IMR-90 (cell line): ENCODE measurements at regions not wholly inside any gene's neighbourhood (a gene's known extent, or its start where the extent isn't known, plus 50 kb on each side); places are given as distances from the start of the nearest gene placed in this dataset.
A peak's percentile ranks its signal among the peaks of the same experiment; 100 is the strongest.

Experiments
- ATAC-seq: fragments of 200-7000 bp; cut with Tn5 transposase; 2 replicates; pipeline ENCODE4 v1.9.1; 2020; ENCODE audit warnings: low read depth, mild to moderate bottlenecking, moderate library complexity
- BruUV-seq: library from RNA; stranded (reverse); fragments of 400-500 nt; replicated peaks from 2 replicates; lab custom pipeline; 2021; lab: Mats Ljungman, UMichigan
- CTCF ChIA-PET: fragments of 300-600 bp; formaldehyde crosslinking; extraction: SDS; loops from one replicate; lab custom pipeline; 2021; ENCODE audit warnings: antibody characterized with exemption; lab: Yijun Ruan, JAX
- POLR2A ChIA-PET: fragments of 300-600 bp; sonication (Branson Sonifier 250); formaldehyde crosslinking; loops from one replicate; lab custom pipeline; 2022; ENCODE audit warnings: antibody characterized with exemption; ENCODE audit not compliant: unreplicated experiment; lab: Charles Lee
- DNase-seq: peaks from one replicate; pipeline ENCODE4 v3.0.0; 2013
- H2AFZ ChIP-seq: replicated peaks from 2 replicates; pipeline ENCODE3; 2013; ENCODE audit warnings: low read length, mild to moderate bottlenecking; ENCODE audit not compliant: poor library complexity
- H2AK5ac ChIP-seq: 2 replicates; pipeline ENCODE4 v1.6.1; 2013; ENCODE audit warnings: low read depth, low read length, inconsistent platforms
- H2AK9ac ChIP-seq: replicated peaks from 2 replicates; pipeline ENCODE3; 2013; ENCODE audit warnings: mild to moderate bottlenecking, low read depth, low read length, moderate library complexity; ENCODE audit not compliant: poor library complexity
- H2BK120ac ChIP-seq: 2 replicates; pipeline ENCODE4 v1.6.1; 2013; ENCODE audit warnings: low read depth, low read length, inconsistent platforms
- H2BK15ac ChIP-seq: 3 replicates; pipeline ENCODE4 v1.6.1; 2013; ENCODE audit warnings: low read depth, low read length, inconsistent platforms
- H2BK20ac ChIP-seq: 2 replicates; pipeline ENCODE4 v1.6.1; 2013; ENCODE audit warnings: low read depth, mild to moderate bottlenecking, inconsistent platforms, low read length, moderate library complexity
- H2BK5ac ChIP-seq: 2 replicates; pipeline ENCODE4 v1.6.1; 2013; ENCODE audit warnings: mild to moderate bottlenecking, low read depth, low read length, inconsistent platforms; ENCODE audit not compliant: poor library complexity, severe bottlenecking
- H3K14ac ChIP-seq: replicated peaks from 2 replicates; pipeline ENCODE4 v1.6.1; 2013; ENCODE audit warnings: low read depth, low read length, inconsistent platforms
- H3K18ac ChIP-seq: 2 replicates; pipeline ENCODE4 v1.6.1; 2013; ENCODE audit warnings: low read depth, low read length, control low read depth
- H3K23ac ChIP-seq: 2 replicates; pipeline ENCODE4 v1.6.1; 2013; ENCODE audit warnings: low read depth, low read length, inconsistent platforms
- H3K27ac ChIP-seq: 2 replicates; pipeline ENCODE4 v1.5.1; 2013; ENCODE audit warnings: mild to moderate bottlenecking, control low read depth, low read length; ENCODE audit not compliant: insufficient read depth
- H3K27me3 ChIP-seq: 2 replicates; pipeline ENCODE4 v1.6.1; 2013; ENCODE audit warnings: low read length; ENCODE audit not compliant: control insufficient read depth, insufficient read depth
- H3K36me3 ChIP-seq: 2 replicates; pipeline ENCODE4 v1.6.1; 2013; ENCODE audit warnings: low read length, mixed read lengths; ENCODE audit not compliant: control insufficient read depth, insufficient read depth
- H3K4ac ChIP-seq: 2 replicates; pipeline ENCODE4 v1.6.1; 2013; ENCODE audit warnings: low read depth, low read length, inconsistent platforms
- H3K4me1 ChIP-seq: 2 replicates; pipeline ENCODE4 v1.6.1; 2013; ENCODE audit warnings: low read length, mixed read lengths; ENCODE audit not compliant: control insufficient read depth, insufficient read depth
- H3K4me2 ChIP-seq: 2 replicates; pipeline ENCODE4 v1.6.1; 2013; ENCODE audit warnings: low read depth, mild to moderate bottlenecking, control low read depth, low read length, moderate library complexity
- H3K4me3 ChIP-seq: 2 replicates; pipeline ENCODE4 v1.5.1; 2013; ENCODE audit warnings: low read depth, mild to moderate bottlenecking, control low read depth, low read length, moderate library complexity; ENCODE audit not compliant: insufficient read depth
- H3K56ac ChIP-seq: 2 replicates; pipeline ENCODE4 v1.6.1; 2013; ENCODE audit warnings: low read length, inconsistent platforms; ENCODE audit not compliant: insufficient read depth; ENCODE audit errors: extremely low read depth
- H3K79me1 ChIP-seq, 2 experiments: 2 replicates each; pipeline ENCODE4 v1.6.1; 2013; ENCODE audit warnings: low read length in 2 of 2, inconsistent platforms in 1 of 2, low read depth in 1 of 2
- H3K9ac ChIP-seq: 2 replicates; pipeline ENCODE4 v1.6.1; 2013; ENCODE audit warnings: low read depth, low read length, control low read depth
- H3K9me1 ChIP-seq: 2 replicates; pipeline ENCODE4 v1.6.1; 2013; ENCODE audit warnings: low read length, inconsistent platforms; ENCODE audit not compliant: insufficient read depth
- H3K9me3 ChIP-seq: 2 replicates; pipeline ENCODE4 v1.6.1; 2013; ENCODE audit warnings: low read length; ENCODE audit not compliant: control insufficient read depth, insufficient read depth
- H4K20me1 ChIP-seq: 2 replicates; pipeline ENCODE4 v1.6.1; 2013; ENCODE audit warnings: low read length, inconsistent platforms; ENCODE audit not compliant: insufficient read depth
- H4K5ac ChIP-seq: 2 replicates; pipeline ENCODE4 v1.6.1; 2013; ENCODE audit warnings: mild to moderate bottlenecking, low read depth, low read length, control low read depth
- H4K8ac ChIP-seq, 2 experiments: 2 replicates each; pipeline ENCODE4 v1.6.1; 2013; ENCODE audit warnings: low read depth in 2 of 2, low read length in 2 of 2, control low read depth in 1 of 2, inconsistent platforms in 1 of 2
- H4K91ac ChIP-seq: 2 replicates; pipeline ENCODE4 v1.6.1; 2013; ENCODE audit warnings: low read depth, low read length, inconsistent platforms; ENCODE audit not compliant: insufficient read depth
- BHLHE40 ChIP-seq: fragments of 150-350 bp; IDR thresholded peaks from 2 replicates; pipeline ENCODE4 v1.6.1; 2016; ENCODE audit warnings: mild to moderate bottlenecking, low read depth, low read length
- CEBPB ChIP-seq: IDR thresholded peaks from 2 replicates; pipeline ENCODE4 v1.6.1; 2012; ENCODE audit warnings: low read depth, low read length, improper control_type of control experiment
- CHD1 ChIP-seq: IDR thresholded peaks from 2 replicates; pipeline ENCODE4 v1.6.1; 2012; ENCODE audit warnings: low read depth, low read length, improper control_type of control experiment
- FOS ChIP-seq: fragments of 150-350 bp; IDR thresholded peaks from 2 replicates; pipeline ENCODE4 v1.6.1; 2016; ENCODE audit warnings: low read depth, low read length
- MAFK ChIP-seq: IDR thresholded peaks from 2 replicates; pipeline ENCODE4 v1.6.1; 2012; ENCODE audit warnings: low read depth, low read length, improper control_type of control experiment
- MAZ ChIP-seq: IDR thresholded peaks from 2 replicates; pipeline ENCODE4 v1.6.1; 2012; ENCODE audit warnings: low read depth, mild to moderate bottlenecking, low read length, improper control_type of control experiment, moderate library complexity, borderline replicate concordance
- MXI1 ChIP-seq: IDR thresholded peaks from 2 replicates; pipeline ENCODE4 v1.6.1; 2012; ENCODE audit warnings: low read depth, mild to moderate bottlenecking, low read length, moderate library complexity, borderline replicate concordance
- NFE2L2 ChIP-seq: fragments of 150-350 bp; IDR thresholded peaks from 2 replicates; pipeline ENCODE4 v1.6.1; 2016; ENCODE audit warnings: low read depth, mild to moderate bottlenecking, low read length
- POLR2A ChIP-seq: IDR thresholded peaks from 2 replicates; pipeline ENCODE4 v1.6.1; 2012; ENCODE audit warnings: mild to moderate bottlenecking, low read depth, low read length
- RCOR1 ChIP-seq: IDR thresholded peaks from 2 replicates; pipeline ENCODE4 v1.6.1; 2012; ENCODE audit warnings: mild to moderate bottlenecking, low read length, improper control_type of control experiment; ENCODE audit not compliant: insufficient replicate concordance
- RFX5 ChIP-seq: IDR thresholded peaks from 2 replicates; pipeline ENCODE4 v1.8.0; 2012; ENCODE audit warnings: low read depth, mild to moderate bottlenecking, low read length, moderate library complexity
- SMC3 ChIP-seq: fragments of 150-350 bp; IDR thresholded peaks from 2 replicates; pipeline ENCODE4 v1.6.1; 2016; ENCODE audit warnings: low read depth, mild to moderate bottlenecking, antibody characterized with exemption, low read length, moderate library complexity
- WGBS, 2 experiments: methylation state at CpG; one replicate each; pipeline versions ENCODE4 v1.1.5 to v1.1.7; 2013; ENCODE audit warnings: missing lambda C conversion rate in 2 of 2; ENCODE audit not compliant: insufficient read length in 1 of 2; ENCODE audit errors: extremely low coverage in 2 of 2; 5-methylcytosine and 5-hydroxymethylcytosine counted together
- dilution Hi-C: fragments of 300-500 bp; cut with HindIII; formaldehyde crosslinking; loops from one replicate; pipeline ENCODE4 v1.14.3; 2018; ENCODE audit warnings: low sequenced_read_pairs; ENCODE audit not compliant: unreplicated experiment
- in situ Hi-C: fragments of 300-500 bp; cut with MboI; formaldehyde crosslinking; loops from 3 replicates; pipeline ENCODE4 v1.14.3; 2019; ENCODE audit warnings: low sequenced_read_pairs, inconsistent platforms, mixed read lengths
- intact Hi-C: fragments of 100-400 bp; cut with micrococcal nuclease; formaldehyde crosslinking; loops from 2 replicates; pipeline ENCODE4 v1.10.0; 2022
- TF ChIP-seq, protein P1 (sequence below): conservative IDR thresholded peaks from 2 replicates; pipeline ENCODE4 v1.5.1; 2012; ENCODE audit warnings: mild to moderate bottlenecking, low read depth, low read length, improper control_type of control experiment
- TF ChIP-seq, protein P2 (sequence below): fragments of 150-350 bp; IDR thresholded peaks from 2 replicates; pipeline ENCODE4 v1.6.1; 2016; ENCODE audit warnings: low read depth, mild to moderate bottlenecking, low read length, moderate library complexity, borderline replicate concordance

DNA sequence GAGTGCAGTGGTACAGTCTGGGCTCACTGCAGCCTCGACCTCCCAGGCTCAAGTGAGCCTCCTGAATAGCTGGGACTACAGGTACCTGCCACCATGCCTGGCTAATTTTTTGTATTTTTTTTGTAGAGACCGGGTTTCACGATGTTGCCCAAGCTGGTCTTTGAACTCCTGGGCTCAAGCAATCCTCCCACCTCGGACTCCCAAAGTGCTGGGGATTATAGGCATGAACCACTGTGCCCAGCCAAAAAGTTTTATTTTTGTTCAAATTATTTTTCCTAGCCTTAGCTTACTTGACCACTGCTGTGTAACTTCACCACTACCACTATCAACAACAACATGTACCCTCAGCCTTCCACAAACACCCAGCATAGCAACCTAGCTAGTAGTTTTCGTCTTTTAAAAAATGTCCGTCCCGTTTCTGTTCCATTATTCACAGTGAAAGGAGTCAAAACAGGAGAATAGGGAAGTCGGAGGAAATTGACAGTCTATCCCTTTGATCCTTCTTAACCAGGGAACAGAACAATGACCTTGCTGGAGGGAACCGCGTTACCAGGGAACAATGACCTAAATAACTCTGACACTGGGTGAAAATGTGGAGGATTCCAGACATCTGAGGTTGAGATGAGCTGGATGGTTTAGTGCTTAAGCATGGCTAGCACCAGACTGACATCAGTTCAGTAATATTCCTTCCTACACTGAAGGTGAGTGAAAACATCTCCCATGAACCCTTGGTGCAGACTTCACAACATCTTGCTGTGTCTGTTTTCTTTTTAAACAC, 69.2 kb upstream of the ARL4C start:
- TF ChIP-seq RCOR1 (no peak), POLR2A (no peak), MAFK (no peak), CEBPB (no peak), CHD1 (no peak), RFX5 (no peak), MAZ (no peak), BHLHE40 (no peak), FOS (no peak), MXI1 (no peak), NFE2L2 (no peak), SMC3 (no peak)
- TF ChIP-seq, protein P1, sequence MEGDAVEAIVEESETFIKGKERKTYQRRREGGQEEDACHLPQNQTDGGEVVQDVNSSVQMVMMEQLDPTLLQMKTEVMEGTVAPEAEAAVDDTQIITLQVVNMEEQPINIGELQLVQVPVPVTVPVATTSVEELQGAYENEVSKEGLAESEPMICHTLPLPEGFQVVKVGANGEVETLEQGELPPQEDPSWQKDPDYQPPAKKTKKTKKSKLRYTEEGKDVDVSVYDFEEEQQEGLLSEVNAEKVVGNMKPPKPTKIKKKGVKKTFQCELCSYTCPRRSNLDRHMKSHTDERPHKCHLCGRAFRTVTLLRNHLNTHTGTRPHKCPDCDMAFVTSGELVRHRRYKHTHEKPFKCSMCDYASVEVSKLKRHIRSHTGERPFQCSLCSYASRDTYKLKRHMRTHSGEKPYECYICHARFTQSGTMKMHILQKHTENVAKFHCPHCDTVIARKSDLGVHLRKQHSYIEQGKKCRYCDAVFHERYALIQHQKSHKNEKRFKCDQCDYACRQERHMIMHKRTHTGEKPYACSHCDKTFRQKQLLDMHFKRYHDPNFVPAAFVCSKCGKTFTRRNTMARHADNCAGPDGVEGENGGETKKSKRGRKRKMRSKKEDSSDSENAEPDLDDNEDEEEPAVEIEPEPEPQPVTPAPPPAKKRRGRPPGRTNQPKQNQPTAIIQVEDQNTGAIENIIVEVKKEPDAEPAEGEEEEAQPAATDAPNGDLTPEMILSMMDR = no peak
- TF ChIP-seq, protein P2, sequence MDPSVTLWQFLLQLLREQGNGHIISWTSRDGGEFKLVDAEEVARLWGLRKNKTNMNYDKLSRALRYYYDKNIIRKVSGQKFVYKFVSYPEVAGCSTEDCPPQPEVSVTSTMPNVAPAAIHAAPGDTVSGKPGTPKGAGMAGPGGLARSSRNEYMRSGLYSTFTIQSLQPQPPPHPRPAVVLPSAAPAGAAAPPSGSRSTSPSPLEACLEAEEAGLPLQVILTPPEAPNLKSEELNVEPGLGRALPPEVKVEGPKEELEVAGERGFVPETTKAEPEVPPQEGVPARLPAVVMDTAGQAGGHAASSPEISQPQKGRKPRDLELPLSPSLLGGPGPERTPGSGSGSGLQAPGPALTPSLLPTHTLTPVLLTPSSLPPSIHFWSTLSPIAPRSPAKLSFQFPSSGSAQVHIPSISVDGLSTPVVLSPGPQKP = no peak
- intact Hi-C loops (loop anchor here (2.0 kb wide), 1 partner anchor 65 kb away; no protein-coding TSS in a partner anchor), in situ Hi-C loops (no loop called here), dilution Hi-C loops (loop anchor here (25.0 kb wide), 1 partner anchor 546 kb away; no protein-coding TSS in a partner anchor)
- 0 out of 2 replicates have a peak overlapping the region, but pooled peaks have one; percentile 12 for H3K14ac ChIP-seq
- no peak overlapping the region for H2BK5ac ChIP-seq
- no peak overlapping the region for H3K9ac ChIP-seq
- H3K18ac ChIP-seq = peak overlapping the region; percentile 82
- POLR2A ChIA-PET = no interaction called here
- H3K56ac ChIP-seq = no peak overlapping the region
- peak overlapping the region; percentile 55 for H4K5ac ChIP-seq
- H3K4ac ChIP-seq = peak overlapping the region; percentile 38; the same call in 1 of the 2 replicates
- no peak overlapping the region for H3K4me2 ChIP-seq
- no CpG with 5 or more reads among the region's 10 CpGs for WGBS, 2 experiments
- H3K36me3 ChIP-seq = no peaks in the 10 kb centered on the region
- no TSS peak for BruUV-seq
- 0 out of 2 replicates have a peak overlapping the region, but pooled peaks have one; percentile 5 for H4K91ac ChIP-seq
- H3K27me3 ChIP-seq = no peaks in the 10 kb centered on the region
- no peaks in the 10 kb centered on the region for H4K20me1 ChIP-seq
- no peak overlapping the region for H2AK9ac ChIP-seq
- H3K4me3 ChIP-seq = no peak overlapping the region
- no peak overlapping the region for H3K23ac ChIP-seq
- no peak overlapping the region for H2AFZ ChIP-seq
- DNase-seq (no peak), ATAC-seq (no peak)
- H4K8ac ChIP-seq = no peak overlapping the region
- peak overlapping the region; percentile 7; the same call in 1 of the 2 replicates for H2BK120ac ChIP-seq
- no peaks in the 10 kb centered on the region for H3K9me3 ChIP-seq
- H3K79me1 ChIP-seq = no peaks in the 10 kb centered on the region
- H3K27ac ChIP-seq = no peak overlapping the region
- peaks cover 8% of the 10 kb centered on the region for H3K4me1 ChIP-seq
- peaks cover 3% of the 10 kb centered on the region; the same call in 1 of the 2 replicates for H3K9me1 ChIP-seq
- peak overlapping the region; percentile 2; the same call in 1 of the 3 replicates for H2BK15ac ChIP-seq
- peak overlapping the region; percentile 47 for H2BK20ac ChIP-seq
- CTCF ChIA-PET = interaction anchor here (1.9 to 2.3 kb wide), 3 partner anchors 68 to 542 kb away, joined by 7 to 10 read pairs (median 8); no protein-coding TSS in a partner anchor
- 0 out of 2 replicates have a peak overlapping the region, but pooled peaks have one; percentile 25 for H2AK5ac ChIP-seq
